IMR-90 (cell line): ENCODE measurements at regions not wholly inside any gene's neighbourhood (a gene's known extent, or its start where the extent isn't known, plus 50 kb on each side); places are given as distances from the start of the nearest gene placed in this dataset.

ENCODE experiments used
- ATAC-seq: fragments of 200-7000 bp; cut with Tn5 transposase; 2 replicates; pipeline ENCODE4 v1.9.1; 2020; ENCODE audit warnings: low read depth, mild to moderate bottlenecking, moderate library complexity
- BruUV-seq: library from RNA; stranded (reverse); fragments of 400-500 nt; replicated peaks from 2 replicates; lab custom pipeline; 2021; lab: Mats Ljungman, UMichigan
- CTCF ChIA-PET: fragments of 300-600 bp; formaldehyde crosslinking; extraction: SDS; loops from one replicate; lab custom pipeline; 2021; ENCODE audit warnings: antibody characterized with exemption; lab: Yijun Ruan, JAX
- POLR2A ChIA-PET: fragments of 300-600 bp; sonication (Branson Sonifier 250); formaldehyde crosslinking; loops from one replicate; lab custom pipeline; 2022; ENCODE audit warnings: antibody characterized with exemption; ENCODE audit not compliant: unreplicated experiment; lab: Charles Lee
- DNase-seq: peaks from one replicate; pipeline ENCODE4 v3.0.0; 2013
- H2AFZ ChIP-seq: replicated peaks from 2 replicates; pipeline ENCODE3; 2013; ENCODE audit warnings: low read length, mild to moderate bottlenecking; ENCODE audit not compliant: poor library complexity
- H2AK5ac ChIP-seq: 2 replicates; pipeline ENCODE4 v1.6.1; 2013; ENCODE audit warnings: low read depth, low read length, inconsistent platforms
- H2AK9ac ChIP-seq: replicated peaks from 2 replicates; pipeline ENCODE3; 2013; ENCODE audit warnings: mild to moderate bottlenecking, low read depth, low read length, moderate library complexity; ENCODE audit not compliant: poor library complexity
- H2BK120ac ChIP-seq: 2 replicates; pipeline ENCODE4 v1.6.1; 2013; ENCODE audit warnings: low read depth, low read length, inconsistent platforms
- H2BK15ac ChIP-seq: 3 replicates; pipeline ENCODE4 v1.6.1; 2013; ENCODE audit warnings: low read depth, low read length, inconsistent platforms
- H2BK20ac ChIP-seq: 2 replicates; pipeline ENCODE4 v1.6.1; 2013; ENCODE audit warnings: low read depth, mild to moderate bottlenecking, inconsistent platforms, low read length, moderate library complexity
- H2BK5ac ChIP-seq: 2 replicates; pipeline ENCODE4 v1.6.1; 2013; ENCODE audit warnings: mild to moderate bottlenecking, low read depth, low read length, inconsistent platforms; ENCODE audit not compliant: poor library complexity, severe bottlenecking
- H3K14ac ChIP-seq: replicated peaks from 2 replicates; pipeline ENCODE4 v1.6.1; 2013; ENCODE audit warnings: low read depth, low read length, inconsistent platforms
- H3K18ac ChIP-seq: 2 replicates; pipeline ENCODE4 v1.6.1; 2013; ENCODE audit warnings: low read depth, low read length, control low read depth
- H3K23ac ChIP-seq: 2 replicates; pipeline ENCODE4 v1.6.1; 2013; ENCODE audit warnings: low read depth, low read length, inconsistent platforms
- H3K27ac ChIP-seq: 2 replicates; pipeline ENCODE4 v1.5.1; 2013; ENCODE audit warnings: mild to moderate bottlenecking, control low read depth, low read length; ENCODE audit not compliant: insufficient read depth
- H3K27me3 ChIP-seq: 2 replicates; pipeline ENCODE4 v1.6.1; 2013; ENCODE audit warnings: low read length; ENCODE audit not compliant: control insufficient read depth, insufficient read depth
- H3K36me3 ChIP-seq: 2 replicates; pipeline ENCODE4 v1.6.1; 2013; ENCODE audit warnings: low read length, mixed read lengths; ENCODE audit not compliant: control insufficient read depth, insufficient read depth
- H3K4ac ChIP-seq: 2 replicates; pipeline ENCODE4 v1.6.1; 2013; ENCODE audit warnings: low read depth, low read length, inconsistent platforms
- H3K4me1 ChIP-seq: 2 replicates; pipeline ENCODE4 v1.6.1; 2013; ENCODE audit warnings: low read length, mixed read lengths; ENCODE audit not compliant: control insufficient read depth, insufficient read depth
- H3K4me2 ChIP-seq: 2 replicates; pipeline ENCODE4 v1.6.1; 2013; ENCODE audit warnings: low read depth, mild to moderate bottlenecking, control low read depth, low read length, moderate library complexity
- H3K4me3 ChIP-seq: 2 replicates; pipeline ENCODE4 v1.5.1; 2013; ENCODE audit warnings: low read depth, mild to moderate bottlenecking, control low read depth, low read length, moderate library complexity; ENCODE audit not compliant: insufficient read depth
- H3K56ac ChIP-seq: 2 replicates; pipeline ENCODE4 v1.6.1; 2013; ENCODE audit warnings: low read length, inconsistent platforms; ENCODE audit not compliant: insufficient read depth; ENCODE audit errors: extremely low read depth
- H3K79me1 ChIP-seq, 2 experiments: 2 replicates each; pipeline ENCODE4 v1.6.1; 2013; ENCODE audit warnings: low read length in 2 of 2, inconsistent platforms in 1 of 2, low read depth in 1 of 2
- H3K9ac ChIP-seq: 2 replicates; pipeline ENCODE4 v1.6.1; 2013; ENCODE audit warnings: low read depth, low read length, control low read depth
- H3K9me1 ChIP-seq: 2 replicates; pipeline ENCODE4 v1.6.1; 2013; ENCODE audit warnings: low read length, inconsistent platforms; ENCODE audit not compliant: insufficient read depth
- H3K9me3 ChIP-seq: 2 replicates; pipeline ENCODE4 v1.6.1; 2013; ENCODE audit warnings: low read length; ENCODE audit not compliant: control insufficient read depth, insufficient read depth
- H4K20me1 ChIP-seq: 2 replicates; pipeline ENCODE4 v1.6.1; 2013; ENCODE audit warnings: low read length, inconsistent platforms; ENCODE audit not compliant: insufficient read depth
- H4K5ac ChIP-seq: 2 replicates; pipeline ENCODE4 v1.6.1; 2013; ENCODE audit warnings: mild to moderate bottlenecking, low read depth, low read length, control low read depth
- H4K8ac ChIP-seq, 2 experiments: 2 replicates each; pipeline ENCODE4 v1.6.1; 2013; ENCODE audit warnings: low read depth in 2 of 2, low read length in 2 of 2, control low read depth in 1 of 2, inconsistent platforms in 1 of 2
- H4K91ac ChIP-seq: 2 replicates; pipeline ENCODE4 v1.6.1; 2013; ENCODE audit warnings: low read depth, low read length, inconsistent platforms; ENCODE audit not compliant: insufficient read depth
- CEBPB ChIP-seq: IDR thresholded peaks from 2 replicates; pipeline ENCODE4 v1.6.1; 2012; ENCODE audit warnings: low read depth, low read length, improper control_type of control experiment
- FOS ChIP-seq: fragments of 150-350 bp; IDR thresholded peaks from 2 replicates; pipeline ENCODE4 v1.6.1; 2016; ENCODE audit warnings: low read depth, low read length
- POLR2A ChIP-seq: IDR thresholded peaks from 2 replicates; pipeline ENCODE4 v1.6.1; 2012; ENCODE audit warnings: mild to moderate bottlenecking, low read depth, low read length
- SMC3 ChIP-seq: fragments of 150-350 bp; IDR thresholded peaks from 2 replicates; pipeline ENCODE4 v1.6.1; 2016; ENCODE audit warnings: low read depth, mild to moderate bottlenecking, antibody characterized with exemption, low read length, moderate library complexity
- WGBS, 2 experiments: methylation state at CpG; one replicate each; pipeline versions ENCODE4 v1.1.5 to v1.1.7; 2013; ENCODE audit warnings: missing lambda C conversion rate in 2 of 2; ENCODE audit not compliant: insufficient read length in 1 of 2; ENCODE audit errors: extremely low coverage in 2 of 2; 5-methylcytosine and 5-hydroxymethylcytosine counted together
- dilution Hi-C: fragments of 300-500 bp; cut with HindIII; formaldehyde crosslinking; loops from one replicate; pipeline ENCODE4 v1.14.3; 2018; ENCODE audit warnings: low sequenced_read_pairs; ENCODE audit not compliant: unreplicated experiment
- in situ Hi-C: fragments of 300-500 bp; cut with MboI; formaldehyde crosslinking; loops from 3 replicates; pipeline ENCODE4 v1.14.3; 2019; ENCODE audit warnings: low sequenced_read_pairs, inconsistent platforms, mixed read lengths
- intact Hi-C: fragments of 100-400 bp; cut with micrococcal nuclease; formaldehyde crosslinking; loops from 2 replicates; pipeline ENCODE4 v1.10.0; 2022
- TF ChIP-seq, protein P1 (sequence below): conservative IDR thresholded peaks from 2 replicates; pipeline ENCODE4 v1.5.1; 2012; ENCODE audit warnings: mild to moderate bottlenecking, low read depth, low read length, improper control_type of control experiment

DNA sequence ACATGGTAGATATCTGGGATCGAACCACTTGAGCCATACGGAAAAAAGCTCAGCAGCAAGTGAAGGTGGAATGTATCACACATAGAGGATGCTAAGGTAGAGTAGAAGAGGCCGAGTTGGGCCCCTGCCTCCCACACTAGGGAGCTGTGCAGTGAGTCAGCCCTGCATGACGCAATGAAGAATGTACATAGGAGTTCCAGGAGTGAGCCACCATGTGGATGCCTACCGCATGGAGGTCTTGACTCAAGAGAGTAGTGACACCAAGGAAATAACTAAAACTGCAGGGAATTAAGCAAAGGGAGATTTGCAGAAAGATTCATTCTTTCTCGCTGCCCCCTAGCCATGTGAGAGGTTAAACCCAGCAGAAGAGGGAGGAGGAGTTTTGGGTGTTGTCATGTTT, 389.6 kb upstream of the IGFBP7 start:
- H2AK9ac ChIP-seq = no peak overlapping the region
- intact Hi-C loops = no loop called here

More for the DNA sequence above, 389.6 kb upstream of the IGFBP7 start:
- no peak overlapping the region for H2BK15ac ChIP-seq
- H3K9ac ChIP-seq = no peak overlapping the region
- H2BK120ac ChIP-seq = no peak overlapping the region
- no peak overlapping the region for H3K14ac ChIP-seq
- H4K20me1 ChIP-seq = no peaks in the 10 kb centered on the region
- H4K91ac ChIP-seq = no peak overlapping the region
- dilution Hi-C loops = no loop called here
- DNase-seq = no peak
- no peak overlapping the region for H2AFZ ChIP-seq
- H3K4ac ChIP-seq = no peak overlapping the region
- no peaks in the 10 kb centered on the region for H3K9me3 ChIP-seq
- no peak overlapping the region for H2BK5ac ChIP-seq
- no peaks in the 10 kb centered on the region for H3K79me1 ChIP-seq
- no peak overlapping the region for H3K4me3 ChIP-seq
- H3K23ac ChIP-seq = no peak overlapping the region
- no peak for ATAC-seq
- no peaks in the 10 kb centered on the region for H3K27me3 ChIP-seq
- POLR2A ChIA-PET = no interaction called here
- H2AK5ac ChIP-seq = no peak overlapping the region
- TF ChIP-seq POLR2A = no peak
- 0 out of 2 replicates have a peak, but pooled peaks have one; percentile 17 for TF ChIP-seq CEBPB
- TF ChIP-seq, protein P1, sequence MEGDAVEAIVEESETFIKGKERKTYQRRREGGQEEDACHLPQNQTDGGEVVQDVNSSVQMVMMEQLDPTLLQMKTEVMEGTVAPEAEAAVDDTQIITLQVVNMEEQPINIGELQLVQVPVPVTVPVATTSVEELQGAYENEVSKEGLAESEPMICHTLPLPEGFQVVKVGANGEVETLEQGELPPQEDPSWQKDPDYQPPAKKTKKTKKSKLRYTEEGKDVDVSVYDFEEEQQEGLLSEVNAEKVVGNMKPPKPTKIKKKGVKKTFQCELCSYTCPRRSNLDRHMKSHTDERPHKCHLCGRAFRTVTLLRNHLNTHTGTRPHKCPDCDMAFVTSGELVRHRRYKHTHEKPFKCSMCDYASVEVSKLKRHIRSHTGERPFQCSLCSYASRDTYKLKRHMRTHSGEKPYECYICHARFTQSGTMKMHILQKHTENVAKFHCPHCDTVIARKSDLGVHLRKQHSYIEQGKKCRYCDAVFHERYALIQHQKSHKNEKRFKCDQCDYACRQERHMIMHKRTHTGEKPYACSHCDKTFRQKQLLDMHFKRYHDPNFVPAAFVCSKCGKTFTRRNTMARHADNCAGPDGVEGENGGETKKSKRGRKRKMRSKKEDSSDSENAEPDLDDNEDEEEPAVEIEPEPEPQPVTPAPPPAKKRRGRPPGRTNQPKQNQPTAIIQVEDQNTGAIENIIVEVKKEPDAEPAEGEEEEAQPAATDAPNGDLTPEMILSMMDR = no peak
- TF ChIP-seq FOS = no peak
- TF ChIP-seq SMC3 = no peak
- no peaks in the 10 kb centered on the region for H3K36me3 ChIP-seq
- H3K4me1 ChIP-seq = no peaks in the 10 kb centered on the region
- no peak overlapping the region for H3K56ac ChIP-seq
- BruUV-seq = no TSS peak
- no peak overlapping the region for H3K18ac ChIP-seq
- 14% methylated on average over 1 of the region's 6 CpGs; no CpG with 5 or more reads in 1 of the 2 experiments for WGBS, 2 experiments
- no peak overlapping the region for H4K8ac ChIP-seq
- no peak overlapping the region for H3K4me2 ChIP-seq
- no peaks in the 10 kb centered on the region for H3K9me1 ChIP-seq
- CTCF ChIA-PET = no interaction called here
- in situ Hi-C loops = no loop called here
- no peak overlapping the region for H4K5ac ChIP-seq
- H3K27ac ChIP-seq = no peak overlapping the region
- H2BK20ac ChIP-seq = no peak overlapping the region
